Hepatocyte (in vitro differentiated cells): ENCODE measurements at regions not wholly inside any gene's neighbourhood (a gene's known extent, or its start where the extent isn't known, plus 50 kb on each side); places are given as distances from the start of the nearest gene placed in this dataset.

Experiments
- EZH2 ChIP-seq: fragments of 200-600 bp; sonication (generic); IDR thresholded peaks from 2 replicates; pipeline ENCODE4 v1.6.1; 2016; ENCODE audit warnings: antibody characterized with exemption, mild to moderate bottlenecking, borderline replicate concordance
- EZH2phosphoT487 ChIP-seq: fragments of 200-600 bp; sonication (generic); IDR thresholded peaks from one replicate; pipeline ENCODE4 v1.6.1; 2018; ENCODE audit warnings: antibody characterized with exemption, mild to moderate bottlenecking, low read depth, moderate library complexity; ENCODE audit not compliant: unreplicated experiment, severe bottlenecking
- TF ChIP-seq, protein P1 (sequence below): fragments of 200-600 bp; sonication (generic); IDR thresholded peaks from 2 replicates; pipeline ENCODE4 v1.5.1; 2016; ENCODE audit warnings: antibody characterized with exemption, mild to moderate bottlenecking; ENCODE audit not compliant: poor library complexity

- TF ChIP-seq EZH2phosphoT487 (no peak), EZH2 (no peak)
- TF ChIP-seq, protein P1, sequence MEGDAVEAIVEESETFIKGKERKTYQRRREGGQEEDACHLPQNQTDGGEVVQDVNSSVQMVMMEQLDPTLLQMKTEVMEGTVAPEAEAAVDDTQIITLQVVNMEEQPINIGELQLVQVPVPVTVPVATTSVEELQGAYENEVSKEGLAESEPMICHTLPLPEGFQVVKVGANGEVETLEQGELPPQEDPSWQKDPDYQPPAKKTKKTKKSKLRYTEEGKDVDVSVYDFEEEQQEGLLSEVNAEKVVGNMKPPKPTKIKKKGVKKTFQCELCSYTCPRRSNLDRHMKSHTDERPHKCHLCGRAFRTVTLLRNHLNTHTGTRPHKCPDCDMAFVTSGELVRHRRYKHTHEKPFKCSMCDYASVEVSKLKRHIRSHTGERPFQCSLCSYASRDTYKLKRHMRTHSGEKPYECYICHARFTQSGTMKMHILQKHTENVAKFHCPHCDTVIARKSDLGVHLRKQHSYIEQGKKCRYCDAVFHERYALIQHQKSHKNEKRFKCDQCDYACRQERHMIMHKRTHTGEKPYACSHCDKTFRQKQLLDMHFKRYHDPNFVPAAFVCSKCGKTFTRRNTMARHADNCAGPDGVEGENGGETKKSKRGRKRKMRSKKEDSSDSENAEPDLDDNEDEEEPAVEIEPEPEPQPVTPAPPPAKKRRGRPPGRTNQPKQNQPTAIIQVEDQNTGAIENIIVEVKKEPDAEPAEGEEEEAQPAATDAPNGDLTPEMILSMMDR: no peak
Observed at GRCh38 chr11:41955635-41956400, 496.4 kb upstream of the LRRC4C start.
